Fibroblast of mammary gland (primary cell): ENCODE measurements at regions not wholly inside any gene's neighbourhood (a gene's known extent, or its start where the extent isn't known, plus 50 kb on each side); places are given as distances from the start of the nearest gene placed in this dataset.

Experiments used
- DNase-seq: peaks from one replicate; pipeline ENCODE4 v3.0.0-alpha.2; 2010; ENCODE audit warnings: low read depth
- H3K4me3 ChIP-seq: 2 replicates; pipeline ENCODE4 v1.5.1; 2011; ENCODE audit warnings: low read depth, mild to moderate bottlenecking, low read length, moderate library complexity; ENCODE audit not compliant: control insufficient read depth
- TF ChIP-seq, protein P1 (sequence below): conservative IDR thresholded peaks from 2 replicates; pipeline ENCODE4 v1.5.1; 2011; ENCODE audit warnings: low read depth, low read length, inconsistent platforms; ENCODE audit not compliant: control insufficient read depth, insufficient read depth

DNA sequence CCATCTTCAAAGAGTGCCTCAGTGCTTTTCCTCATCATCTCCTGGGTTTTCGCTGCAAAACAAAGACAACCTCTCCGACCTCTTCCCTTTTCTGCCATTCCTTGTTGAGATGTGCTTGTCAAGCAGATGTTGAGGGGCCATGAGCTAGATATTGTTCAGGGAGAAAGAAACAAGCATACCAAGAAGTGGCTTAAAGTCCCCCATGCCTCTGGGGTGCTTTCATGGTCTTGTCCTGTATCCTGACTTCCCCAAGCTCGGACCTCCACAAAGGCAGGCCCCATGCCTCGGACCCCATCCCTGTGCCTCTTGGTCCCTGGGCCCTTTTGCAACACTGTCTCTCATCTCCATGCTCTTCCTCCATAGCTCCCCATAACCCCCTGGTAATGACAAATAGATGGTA is 103.8 kb downstream of the C1orf94 start:
- TF ChIP-seq, protein P1, sequence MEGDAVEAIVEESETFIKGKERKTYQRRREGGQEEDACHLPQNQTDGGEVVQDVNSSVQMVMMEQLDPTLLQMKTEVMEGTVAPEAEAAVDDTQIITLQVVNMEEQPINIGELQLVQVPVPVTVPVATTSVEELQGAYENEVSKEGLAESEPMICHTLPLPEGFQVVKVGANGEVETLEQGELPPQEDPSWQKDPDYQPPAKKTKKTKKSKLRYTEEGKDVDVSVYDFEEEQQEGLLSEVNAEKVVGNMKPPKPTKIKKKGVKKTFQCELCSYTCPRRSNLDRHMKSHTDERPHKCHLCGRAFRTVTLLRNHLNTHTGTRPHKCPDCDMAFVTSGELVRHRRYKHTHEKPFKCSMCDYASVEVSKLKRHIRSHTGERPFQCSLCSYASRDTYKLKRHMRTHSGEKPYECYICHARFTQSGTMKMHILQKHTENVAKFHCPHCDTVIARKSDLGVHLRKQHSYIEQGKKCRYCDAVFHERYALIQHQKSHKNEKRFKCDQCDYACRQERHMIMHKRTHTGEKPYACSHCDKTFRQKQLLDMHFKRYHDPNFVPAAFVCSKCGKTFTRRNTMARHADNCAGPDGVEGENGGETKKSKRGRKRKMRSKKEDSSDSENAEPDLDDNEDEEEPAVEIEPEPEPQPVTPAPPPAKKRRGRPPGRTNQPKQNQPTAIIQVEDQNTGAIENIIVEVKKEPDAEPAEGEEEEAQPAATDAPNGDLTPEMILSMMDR, result no peak
- no peak overlapping the region for H3K4me3 ChIP-seq
- DNase-seq, result no peak

DNA sequence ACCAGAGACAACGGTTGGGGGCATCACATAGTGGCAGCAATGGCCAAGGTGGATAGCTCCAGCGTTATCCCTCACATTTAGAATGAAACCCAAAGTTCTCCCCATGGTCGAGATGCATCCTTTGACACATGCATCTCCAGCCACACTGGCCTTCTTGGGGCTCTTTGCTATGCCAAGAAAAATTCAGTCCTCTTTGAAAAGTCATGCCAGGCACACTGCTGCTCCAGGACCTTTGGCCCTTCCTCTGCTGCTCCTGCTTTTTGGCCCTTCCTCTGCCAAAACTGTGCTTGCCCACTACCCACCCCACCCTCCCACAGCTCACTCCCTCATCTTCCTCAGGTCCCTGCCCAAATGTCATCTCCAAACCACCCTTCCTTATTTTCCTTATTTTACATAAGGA is 106.4 kb downstream of the C1orf94 start:
- TF ChIP-seq, protein P1, result no peak
- H3K4me3 ChIP-seq, result no peak overlapping the region
- DNase-seq, result no peak

DNA sequence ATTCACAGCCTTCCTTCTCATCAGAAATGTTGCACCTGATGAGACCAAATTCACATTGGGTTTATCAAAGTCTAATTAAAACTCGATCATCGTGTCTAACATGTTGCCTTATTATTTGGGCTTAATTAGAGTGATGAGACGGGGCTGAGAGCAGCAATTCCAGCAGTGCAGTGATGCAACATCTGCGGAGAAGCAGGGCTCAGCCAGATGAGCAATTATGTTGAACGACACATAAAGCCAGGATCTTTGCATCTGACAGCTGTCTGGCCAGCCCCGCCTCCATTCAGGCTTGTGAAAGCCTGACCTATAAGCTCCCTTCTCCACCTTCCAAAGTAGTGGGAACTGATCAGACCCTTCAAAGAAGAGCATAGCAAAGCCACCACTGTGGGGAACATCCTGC is 109.8 kb downstream of the C1orf94 start:
- no peak overlapping the region for H3K4me3 ChIP-seq
- TF ChIP-seq, protein P1, result no peak
- no peak for DNase-seq

- TF ChIP-seq, protein P1, result no peak
- H3K4me3 ChIP-seq, result no peak overlapping the region
- DNase-seq, result no peak
Measured at GRCh38 chr1:34290831-34291230, 114.1 kb downstream of the C1orf94 start.

DNA sequence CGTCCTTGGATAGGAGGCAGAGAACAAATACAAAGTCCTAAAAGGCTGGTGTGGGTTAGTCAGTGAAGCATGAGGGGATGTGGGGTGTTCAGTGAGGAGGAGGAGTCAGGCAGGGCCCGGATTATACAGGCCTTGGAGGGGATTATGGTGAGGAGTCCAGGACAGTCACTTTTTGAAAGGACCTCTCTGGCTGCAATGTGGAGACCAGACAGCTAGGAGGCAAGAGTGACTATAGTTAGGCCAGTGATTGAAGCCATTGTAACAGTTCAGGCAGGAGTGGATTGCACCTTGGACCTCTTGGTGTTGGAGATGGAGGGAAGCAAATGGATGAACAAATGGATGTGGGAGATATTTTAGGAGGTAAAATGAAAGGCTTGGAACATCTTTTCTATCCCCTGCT is 115.8 kb downstream of the C1orf94 start:
- no peak for DNase-seq
- TF ChIP-seq, protein P1, result no peak
- H3K4me3 ChIP-seq, result no peak overlapping the region

DNA sequence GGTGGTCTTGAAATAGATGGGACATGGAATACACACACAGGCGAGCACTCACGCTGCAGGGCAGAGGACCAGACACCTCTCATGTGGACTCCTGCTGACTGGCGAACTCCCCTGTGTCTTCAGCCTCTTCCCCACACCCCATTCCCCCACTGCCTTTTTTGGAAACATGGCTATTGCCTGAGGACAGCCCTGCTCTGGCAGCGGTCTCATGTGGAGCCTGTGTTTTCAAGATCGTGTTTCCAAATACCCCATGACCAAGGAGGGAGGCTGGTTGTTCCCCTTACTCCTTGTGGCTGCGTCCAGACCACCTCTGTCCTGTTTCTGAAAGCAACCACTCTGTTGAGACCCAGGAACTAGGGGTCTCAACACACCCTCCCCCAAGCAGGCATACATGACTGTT is 119.4 kb downstream of the C1orf94 start:
- no peak overlapping the region for H3K4me3 ChIP-seq
- TF ChIP-seq, protein P1, result no peak
- no peak for DNase-seq

GRCh38 chr1:34302798-34303197 is 126.1 kb downstream of the C1orf94 start:
- no peak overlapping the region for H3K4me3 ChIP-seq
- no peak for DNase-seq
- TF ChIP-seq, protein P1, result no peak
